Neural progenitor cell (in vitro differentiated cells): ENCODE measurements at regions not wholly inside any gene's neighbourhood (a gene's known extent, or its start where the extent isn't known, plus 50 kb on each side); places are given as distances from the start of the nearest gene placed in this dataset.

Experiments used
- CTCF ChIP-seq: fragments of 200-600 bp; sonication (generic); IDR thresholded peaks from 2 replicates; pipeline ENCODE4 v1.5.1; 2017; ENCODE audit warnings: antibody characterized with exemption, mild to moderate bottlenecking
- EZH2 ChIP-seq: fragments of 200-600 bp; sonication (generic); IDR thresholded peaks from 2 replicates; pipeline ENCODE4 v1.6.1; 2017; ENCODE audit warnings: antibody characterized with exemption, mild to moderate bottlenecking, moderate library complexity

DNA sequence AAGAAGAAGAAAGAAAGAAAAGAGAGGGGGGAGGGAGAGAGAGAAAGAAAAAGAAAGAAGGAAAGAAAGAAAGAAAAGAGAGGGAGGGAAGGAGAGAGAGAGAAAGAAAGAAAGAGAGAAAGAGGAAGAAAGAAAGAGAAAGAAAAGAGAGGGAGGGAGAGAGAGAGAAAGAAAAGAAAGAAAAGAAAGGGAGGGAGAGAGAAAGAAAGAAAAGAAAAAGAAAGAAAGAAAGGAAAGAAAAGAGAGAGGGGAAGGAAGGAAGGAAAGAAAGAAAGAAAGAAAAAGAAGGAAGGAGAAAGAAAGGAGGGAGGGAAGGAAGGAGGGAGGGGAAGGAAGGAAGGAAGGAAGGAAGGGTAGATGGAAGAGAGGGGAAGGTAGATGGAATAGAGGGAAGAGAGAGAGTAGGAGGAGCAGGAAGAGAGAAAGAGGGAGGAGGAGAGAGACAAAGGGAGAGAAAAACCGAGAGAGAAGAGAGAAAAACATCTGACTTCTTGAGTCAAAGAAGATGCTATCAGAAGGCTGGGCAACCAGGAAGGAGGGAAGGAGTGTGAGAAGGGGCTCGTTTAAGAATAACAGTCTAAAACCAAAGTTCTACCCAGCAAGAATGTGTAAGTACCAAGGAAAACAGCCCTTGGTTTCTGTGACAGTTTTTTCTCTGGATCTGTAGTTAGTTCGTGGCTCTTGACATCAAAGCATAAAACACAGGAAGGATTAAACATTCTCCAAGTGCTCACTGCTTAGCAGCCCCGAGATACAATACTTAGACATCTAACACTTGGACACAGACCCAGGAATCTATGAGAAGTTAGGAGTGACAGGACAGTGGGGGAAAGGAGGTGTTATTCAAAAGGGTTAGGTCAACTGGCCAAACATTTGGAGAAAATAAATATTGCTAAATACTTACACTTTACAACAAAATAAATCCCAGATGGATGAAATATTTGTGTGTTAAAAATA is 131.9 kb upstream of the STMND1 start:
- TF ChIP-seq CTCF (no peak), EZH2 (no peak)
